ENCODE measurements at regions not wholly inside any gene's neighbourhood (a gene's known extent, or its start where the extent isn't known, plus 50 kb on each side); places are given as distances from the start of the nearest gene placed in this dataset.

- TF ChIP-seq TAF1 (IDR thresholded peaks at IDR 0.05; ENCODE audit: low read depth, low read length) (no peak), POLR2A (IDR thresholded peaks at IDR 0.05; ENCODE audit: low read depth, low read length) (no peak), POLR2AphosphoS5 (IDR thresholded peaks at IDR 0.05; ENCODE audit: low read depth, low read length) (no peak), PAX5 (IDR thresholded peaks at IDR 0.05; ENCODE audit: insufficient read depth, low read length, severe bottlenecking) (no peak), SPI1 (IDR thresholded peaks at IDR 0.05; ENCODE audit: low read depth, low read length) (no peak)
These were observed 113.0 kb downstream of the SNRPN start for GRCh38 chr15:25067725-25068309.

All from GM12891 (cell line).